BLaER1 treated with 17β-estradiol and CSF1 and Interleukin-3, amounts not matched to agents 10 nM and 100 nM (cell line): ENCODE measurements at regions not wholly inside any gene's neighbourhood (a gene's known extent, or its start where the extent isn't known, plus 50 kb on each side); places are given as distances from the start of the nearest gene placed in this dataset.

Experiments
- H3K27ac ChIP-seq, 11 experiments: shearing (Covaris generic); formaldehyde crosslinking; 2 replicates each; pipeline ENCODE4 v1.8.1; 2022
- H3K27me3 ChIP-seq, 11 experiments: shearing (Covaris generic); formaldehyde crosslinking; 2 replicates each; pipeline ENCODE4 v1.8.1; 2022
- H3K36me3 ChIP-seq, 11 experiments: shearing (Covaris generic); formaldehyde crosslinking; 2 replicates each; pipeline ENCODE4 v1.8.1; 2022
- H3K4me1 ChIP-seq, 10 experiments: shearing (Covaris generic); formaldehyde crosslinking; 2 replicates each; pipeline ENCODE4 v1.8.1; 2022
- H3K4me2 ChIP-seq, 11 experiments: shearing (Covaris generic); formaldehyde crosslinking; 2 replicates each; pipeline ENCODE4 v1.8.1; 2022
- H3K4me3 ChIP-seq, 10 experiments: shearing (Covaris generic); formaldehyde crosslinking; 2 replicates each; pipeline ENCODE4 v1.8.1; 2022
- H3K9ac ChIP-seq, 11 experiments: shearing (Covaris generic); formaldehyde crosslinking; 2 replicates each; pipeline ENCODE4 v1.8.1; 2022
- H3K9me3 ChIP-seq, 11 experiments: shearing (Covaris generic); formaldehyde crosslinking; replicated peaks in 1 of 11; 2 replicates each; pipeline ENCODE4 v1.8.1; 2022
- H4K20me1 ChIP-seq, 11 experiments: shearing (Covaris generic); formaldehyde crosslinking; 2 replicates each; pipeline ENCODE4 v1.8.1; 2022
- Cebpa-rat ChIP-seq, 11 experiments: shearing (Covaris generic); IDR thresholded peaks; 2 replicates each; pipeline ENCODE4 v1.8.1; 2022

- Histone ChIP-seq H3K9ac (no peak overlapping the region), H3K4me1 (peaks cover 0 to 28% (median 6%) of the 10 kb centered on the region in 10 experiments; a peak in 13 of 20 replicates), H3K27me3 (no peaks in the 10 kb centered on the region), H3K4me2 (no peak overlapping the region), H3K9me3 (no peaks in the 10 kb centered on the region), H3K36me3 (no peaks in the 10 kb centered on the region), H3K4me3 (no peak overlapping the region), H3K27ac (no peak overlapping the region), H4K20me1 (no peaks in the 10 kb centered on the region)
- TF ChIP-seq Cebpa-rat (IDR thresholded peaks at IDR 0.05) = no peak
Measured at GRCh38 chr6:47157063-47157462, 114.9 kb upstream of the ADGRF1 start.

- H3K9ac ChIP-seq = no peak overlapping the region
- H4K20me1 ChIP-seq = no peaks in the 10 kb centered on the region
- H3K4me1 ChIP-seq = peaks cover 0 to 19% (median 4%) of the 10 kb centered on the region in 10 experiments; a peak in 12 of 20 replicates
- H3K27me3 ChIP-seq = no peaks in the 10 kb centered on the region
- H3K9me3 ChIP-seq = no peaks in the 10 kb centered on the region
- no peaks in the 10 kb centered on the region for H3K36me3 ChIP-seq
- TF ChIP-seq Cebpa-rat (IDR thresholded peaks at IDR 0.05) = no peak
- H3K4me3 ChIP-seq = no peak overlapping the region
- H3K27ac ChIP-seq = no peak overlapping the region
- H3K4me2 ChIP-seq = no peak overlapping the region
Measured at GRCh38 chr6:47156196-47156595, 114.1 kb upstream of the ADGRF1 start.

GRCh38 chr6:47153404-47153755 lies 111.2 kb upstream of the ADGRF1 start:
- Histone ChIP-seq H3K27ac (no peak overlapping the region), H3K4me2 (no peak overlapping the region), H3K4me1 (peaks cover 0 to under 1% (median 0%) of the 10 kb centered on the region in 10 experiments; a peak in 5 of 20 replicates), H3K9me3 (no peaks in the 10 kb centered on the region; a peak in 1 of 22 replicates), H4K20me1 (no peaks in the 10 kb centered on the region), H3K36me3 (no peaks in the 10 kb centered on the region), H3K4me3 (no peak overlapping the region), H3K9ac (no peak overlapping the region), H3K27me3 (no peaks in the 10 kb centered on the region)
- no peak for TF ChIP-seq Cebpa-rat (IDR thresholded peaks at IDR 0.05)

- Histone ChIP-seq H3K9me3 (no peaks in the 10 kb centered on the region; a peak in 1 of 22 replicates), H3K4me2 (0 out of 22 replicates have a peak overlapping the region, but pooled peaks of 1 of the 11 experiments have one; percentile 12), H3K27ac (no peak overlapping the region), H3K4me1 (peaks cover 0 to 6% (median 3%) of the 10 kb centered on the region in 10 experiments; a peak in 12 of 20 replicates), H3K27me3 (no peaks in the 10 kb centered on the region), H4K20me1 (no peaks in the 10 kb centered on the region), H3K36me3 (no peaks in the 10 kb centered on the region), H3K9ac (no peak overlapping the region), H3K4me3 (no peak overlapping the region)
- no peak for TF ChIP-seq Cebpa-rat (IDR thresholded peaks at IDR 0.05)
Measured at GRCh38 chr6:47152666-47153403, 110.7 kb upstream of the ADGRF1 start.

- Histone ChIP-seq H3K27me3 (no peaks in the 10 kb centered on the region), H3K9me3 (no peaks in the 10 kb centered on the region; a peak in 1 of 22 replicates), H3K9ac (no peak overlapping the region), H4K20me1 (no peaks in the 10 kb centered on the region), H3K4me1 (peaks cover 3 to 21% (median 18%) of the 10 kb centered on the region in 10 experiments; a peak in 16 of 20 replicates), H3K4me2 (no peak overlapping the region), H3K27ac (no peak overlapping the region), H3K36me3 (no peaks in the 10 kb centered on the region), H3K4me3 (no peak overlapping the region)
- no peak for TF ChIP-seq Cebpa-rat (IDR thresholded peaks at IDR 0.05)
Measured at GRCh38 chr6:47151232-47151898, 109.2 kb upstream of the ADGRF1 start.

GRCh38 chr6:47149554-47149953 lies 107.4 kb upstream of the ADGRF1 start:
- no peaks in the 10 kb centered on the region for H3K36me3 ChIP-seq
- no peaks in the 10 kb centered on the region for H3K27me3 ChIP-seq
- H4K20me1 ChIP-seq = no peaks in the 10 kb centered on the region
- H3K4me1 ChIP-seq = peaks cover 5 to 30% (median 25%) of the 10 kb centered on the region in 10 experiments; a peak in 16 of 20 replicates
- no peak overlapping the region for H3K27ac ChIP-seq
- no peak for TF ChIP-seq Cebpa-rat (IDR thresholded peaks at IDR 0.05)
- no peak overlapping the region for H3K4me3 ChIP-seq
- H3K9ac ChIP-seq = no peak overlapping the region
- no peak overlapping the region for H3K4me2 ChIP-seq
- H3K9me3 ChIP-seq = no peaks in the 10 kb centered on the region; a peak in 1 of 22 replicates

- no peaks in the 10 kb centered on the region for H3K27me3 ChIP-seq
- H3K4me1 ChIP-seq = peaks cover 5 to 30% (median 25%) of the 10 kb centered on the region in 10 experiments; a peak in 16 of 20 replicates
- H4K20me1 ChIP-seq = no peaks in the 10 kb centered on the region
- TF ChIP-seq Cebpa-rat (IDR thresholded peaks at IDR 0.05) = no peak
- H3K27ac ChIP-seq = no peak overlapping the region
- no peak overlapping the region for H3K9ac ChIP-seq
- no peaks in the 10 kb centered on the region for H3K36me3 ChIP-seq
- no peak overlapping the region for H3K4me2 ChIP-seq
- H3K4me3 ChIP-seq = no peak overlapping the region
- no peaks in the 10 kb centered on the region; a peak in 1 of 22 replicates for H3K9me3 ChIP-seq
Measured at GRCh38 chr6:47149066-47149465, 106.9 kb upstream of the ADGRF1 start.

- H3K4me3 ChIP-seq = no peak overlapping the region
- no peak overlapping the region for H3K9ac ChIP-seq
- no peaks in the 10 kb centered on the region for H4K20me1 ChIP-seq
- no peaks in the 10 kb centered on the region for H3K36me3 ChIP-seq
- no peak overlapping the region for H3K27ac ChIP-seq
- H3K4me1 ChIP-seq = peaks cover 5 to 30% (median 25%) of the 10 kb centered on the region in 10 experiments; a peak in 16 of 20 replicates
- peak overlapping the region in 9 of 11 experiments; percentile 34 to 86 (median 68); a peak in 16 of 22 replicates for H3K4me2 ChIP-seq
- H3K27me3 ChIP-seq = no peaks in the 10 kb centered on the region
- TF ChIP-seq Cebpa-rat (IDR thresholded peaks at IDR 0.05) = no peak
- peaks cover 0 to 10% (median 7%) of the 10 kb centered on the region in 11 experiments; a peak in 15 of 22 replicates for H3K9me3 ChIP-seq
Measured at GRCh38 chr6:47147836-47148344, 105.8 kb upstream of the ADGRF1 start.

- H3K27ac ChIP-seq = no peak overlapping the region
Measured at GRCh38 chr6:47147175-47147727, 105.1 kb upstream of the ADGRF1 start.

More at GRCh38 chr6:47147175-47147727, 105.1 kb upstream of the ADGRF1 start:
- TF ChIP-seq Cebpa-rat (IDR thresholded peaks at IDR 0.05) = no peak
- peak overlapping the region in 10 of 11 experiments; percentile 4 to 86 (median 67); a peak in 19 of 22 replicates for H3K4me2 ChIP-seq
- peaks cover 5 to 30% (median 25%) of the 10 kb centered on the region in 10 experiments; a peak in 16 of 20 replicates for H3K4me1 ChIP-seq
- peaks cover 5 to 17% (median 13%) of the 10 kb centered on the region in 11 experiments; a peak in 21 of 22 replicates for H3K9me3 ChIP-seq
- no peaks in the 10 kb centered on the region for H3K27me3 ChIP-seq
- no peak overlapping the region for H3K4me3 ChIP-seq
- H3K9ac ChIP-seq = 0 out of 22 replicates have a peak overlapping the region, but pooled peaks of 1 of the 11 experiments have one; percentile 9
- H3K36me3 ChIP-seq = no peaks in the 10 kb centered on the region
- H4K20me1 ChIP-seq = no peaks in the 10 kb centered on the region
